BJ (cell line): ENCODE measurements at regions not wholly inside any gene's neighbourhood (a gene's known extent, or its start where the extent isn't known, plus 50 kb on each side); places are given as distances from the start of the nearest gene placed in this dataset.

ENCODE experiments used
- CTCF ChIA-PET: fragments of 350-600 bp; formaldehyde crosslinking; extraction: SDS; loops from one replicate; lab custom pipeline; 2021; ENCODE audit warnings: antibody characterized with exemption, inconsistent platforms; lab: Yijun Ruan, JAX
- POLR2A ChIA-PET: fragments of 300-600 bp; sonication (Branson Sonifier 250); formaldehyde crosslinking; extraction: SDS; loops from one replicate; lab custom pipeline; 2021; ENCODE audit warnings: antibody characterized with exemption; lab: Charles Lee
- DNase-seq: peaks from one replicate; pipeline ENCODE4 v3.0.0-alpha.2; 2011; ENCODE audit warnings: low read depth
- H3K27me3 ChIP-seq: 2 replicates; pipeline ENCODE4 v1.6.0; 2011; ENCODE audit warnings: low read length; ENCODE audit not compliant: control insufficient read depth, insufficient read depth
- H3K36me3 ChIP-seq: 2 replicates; pipeline ENCODE4 v1.5.1; 2011; ENCODE audit warnings: low read length; ENCODE audit not compliant: control insufficient read depth, insufficient read depth
- H3K4me3 ChIP-seq: 2 replicates; pipeline ENCODE4 v1.5.1; 2011; ENCODE audit warnings: low read depth, mild to moderate bottlenecking, control low read depth, low read length
- TF ChIP-seq, protein P1 (sequence below): IDR thresholded peaks from 2 replicates; pipeline ENCODE4 v1.5.1; 2011; ENCODE audit warnings: low read depth, mild to moderate bottlenecking, control low read depth, inconsistent platforms, low read length, moderate library complexity; ENCODE audit not compliant: insufficient read depth

DNA sequence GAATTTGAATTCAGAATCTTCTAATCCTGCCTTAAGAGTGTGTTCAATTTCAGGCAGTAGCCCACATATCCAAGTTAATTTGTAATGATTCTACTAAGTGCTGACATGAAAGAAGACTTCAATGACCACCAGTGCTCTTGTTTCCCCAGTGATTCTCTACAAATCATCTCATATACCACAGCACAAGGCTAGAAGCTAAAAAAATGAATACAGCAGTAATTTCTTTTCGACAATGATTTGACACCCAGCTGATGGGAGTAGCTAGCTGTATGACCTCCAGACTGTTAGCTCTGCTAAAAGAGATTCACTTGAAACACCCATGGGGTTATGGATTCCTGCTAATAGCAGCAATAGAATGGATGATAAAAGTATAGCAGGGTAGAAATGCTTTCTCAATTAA, 217.0 kb upstream of the TMEFF2 start:
- TF ChIP-seq, protein P1, sequence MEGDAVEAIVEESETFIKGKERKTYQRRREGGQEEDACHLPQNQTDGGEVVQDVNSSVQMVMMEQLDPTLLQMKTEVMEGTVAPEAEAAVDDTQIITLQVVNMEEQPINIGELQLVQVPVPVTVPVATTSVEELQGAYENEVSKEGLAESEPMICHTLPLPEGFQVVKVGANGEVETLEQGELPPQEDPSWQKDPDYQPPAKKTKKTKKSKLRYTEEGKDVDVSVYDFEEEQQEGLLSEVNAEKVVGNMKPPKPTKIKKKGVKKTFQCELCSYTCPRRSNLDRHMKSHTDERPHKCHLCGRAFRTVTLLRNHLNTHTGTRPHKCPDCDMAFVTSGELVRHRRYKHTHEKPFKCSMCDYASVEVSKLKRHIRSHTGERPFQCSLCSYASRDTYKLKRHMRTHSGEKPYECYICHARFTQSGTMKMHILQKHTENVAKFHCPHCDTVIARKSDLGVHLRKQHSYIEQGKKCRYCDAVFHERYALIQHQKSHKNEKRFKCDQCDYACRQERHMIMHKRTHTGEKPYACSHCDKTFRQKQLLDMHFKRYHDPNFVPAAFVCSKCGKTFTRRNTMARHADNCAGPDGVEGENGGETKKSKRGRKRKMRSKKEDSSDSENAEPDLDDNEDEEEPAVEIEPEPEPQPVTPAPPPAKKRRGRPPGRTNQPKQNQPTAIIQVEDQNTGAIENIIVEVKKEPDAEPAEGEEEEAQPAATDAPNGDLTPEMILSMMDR = no peak
- Histone ChIP-seq H3K36me3 (no peaks in the 10 kb centered on the region), H3K27me3 (no peaks in the 10 kb centered on the region), H3K4me3 (no peak overlapping the region)
- CTCF ChIA-PET = no interaction called here
- POLR2A ChIA-PET = no interaction called here
- no peak for DNase-seq

DNA sequence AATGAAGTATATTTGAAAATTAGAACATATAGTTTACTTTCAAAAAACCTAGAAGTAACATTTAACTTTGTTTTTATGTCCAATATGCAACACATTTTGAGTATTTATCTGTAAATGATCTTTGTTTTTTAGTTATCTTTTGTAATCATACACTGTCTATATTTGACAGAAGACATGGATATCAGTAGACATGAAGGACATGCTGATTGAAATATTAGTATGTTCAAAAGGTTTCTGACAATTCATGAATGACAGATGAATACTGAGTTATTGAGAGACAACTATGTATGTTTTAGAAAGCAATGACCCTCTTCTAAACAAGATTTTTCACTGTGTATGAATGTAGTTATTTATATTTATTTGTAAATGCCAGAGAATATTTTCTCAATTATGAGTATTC, 215.6 kb upstream of the TMEFF2 start:
- TF ChIP-seq, protein P1 = no peak
- ChIA-PET POLR2A (no interaction called here), CTCF (no interaction called here)

GRCh38 chr2:192407692-192408091, 213.0 kb upstream of the TMEFF2 start:
- Histone ChIP-seq H3K4me3 (no peak overlapping the region), H3K36me3 (no peaks in the 10 kb centered on the region), H3K27me3 (no peaks in the 10 kb centered on the region)
- DNase-seq = no peak
- ChIA-PET CTCF (no interaction called here), POLR2A (no interaction called here)
- TF ChIP-seq, protein P1 = no peak

More for the DNA sequence above, 215.6 kb upstream of the TMEFF2 start:
- Histone ChIP-seq H3K27me3 (no peaks in the 10 kb centered on the region), H3K4me3 (no peak overlapping the region), H3K36me3 (no peaks in the 10 kb centered on the region)
- DNase-seq = no peak

GRCh38 chr2:192398236-192398635, 203.5 kb upstream of the TMEFF2 start:
- POLR2A ChIA-PET = no interaction called here
- H3K36me3 ChIP-seq = no peaks in the 10 kb centered on the region
- TF ChIP-seq, protein P1 = no peak
- DNase-seq = no peak
- no peaks in the 10 kb centered on the region for H3K27me3 ChIP-seq
- H3K4me3 ChIP-seq = no peak overlapping the region
- CTCF ChIA-PET = no interaction called here

DNA sequence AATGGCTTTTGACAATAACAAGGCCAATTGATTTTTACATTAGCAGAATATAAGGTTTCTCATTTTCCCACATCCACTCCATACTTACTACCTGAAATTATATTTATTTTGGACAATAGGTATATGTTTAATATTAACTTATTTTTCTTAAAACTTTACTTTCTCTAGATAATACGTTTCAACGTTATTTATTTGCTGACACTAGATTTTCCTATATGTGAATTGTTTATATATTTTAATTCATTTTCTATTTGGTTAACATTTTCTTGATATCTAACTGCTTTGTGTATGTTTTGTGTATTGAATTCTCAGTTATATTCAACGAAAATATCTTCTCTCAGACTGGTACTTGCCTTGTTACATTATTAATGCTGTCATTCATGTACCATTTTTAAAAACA, 199.9 kb upstream of the TMEFF2 start:
- TF ChIP-seq, protein P1 = no peak
- Histone ChIP-seq H3K4me3 (no peak overlapping the region), H3K36me3 (no peaks in the 10 kb centered on the region), H3K27me3 (no peaks in the 10 kb centered on the region)
- no peak for DNase-seq
- POLR2A ChIA-PET = no interaction called here
- CTCF ChIA-PET = no interaction called here
